ENCODE measurements at regions not wholly inside any gene's neighbourhood (a gene's known extent, or its start where the extent isn't known, plus 50 kb on each side); places are given as distances from the start of the nearest gene placed in this dataset.

GRCh38 chr4:43339435-43339834 is 446.9 kb downstream of the GRXCR1 start:
- Mint-ChIP-seq H3K27ac (no peak overlapping the region), H3K9me3 (no peaks in the 10 kb centered on the region), H3K36me3 (ENCODE audit: low read depth) (no peaks in the 10 kb centered on the region), H3K27me3 (ENCODE audit: low read depth) (no peaks in the 10 kb centered on the region), H3K4me3 (no peak overlapping the region), H3K4me1 (no peaks in the 10 kb centered on the region)
- TF ChIP-seq CTCF (IDR thresholded peaks at IDR 0.05; ENCODE audit: unreplicated experiment in 3 of 3) = no peak

GRCh38 chr4:43341741-43342140 is 449.2 kb downstream of the GRXCR1 start:
- Mint-ChIP-seq H3K4me3 (no peak overlapping the region), H3K9me3 (no peaks in the 10 kb centered on the region), H3K27me3 (ENCODE audit: low read depth) (no peaks in the 10 kb centered on the region), H3K36me3 (ENCODE audit: low read depth) (no peaks in the 10 kb centered on the region), H3K4me1 (no peaks in the 10 kb centered on the region), H3K27ac (no peak overlapping the region)
- no peak for TF ChIP-seq CTCF (IDR thresholded peaks at IDR 0.05; ENCODE audit: unreplicated experiment in 3 of 3)

DNA sequence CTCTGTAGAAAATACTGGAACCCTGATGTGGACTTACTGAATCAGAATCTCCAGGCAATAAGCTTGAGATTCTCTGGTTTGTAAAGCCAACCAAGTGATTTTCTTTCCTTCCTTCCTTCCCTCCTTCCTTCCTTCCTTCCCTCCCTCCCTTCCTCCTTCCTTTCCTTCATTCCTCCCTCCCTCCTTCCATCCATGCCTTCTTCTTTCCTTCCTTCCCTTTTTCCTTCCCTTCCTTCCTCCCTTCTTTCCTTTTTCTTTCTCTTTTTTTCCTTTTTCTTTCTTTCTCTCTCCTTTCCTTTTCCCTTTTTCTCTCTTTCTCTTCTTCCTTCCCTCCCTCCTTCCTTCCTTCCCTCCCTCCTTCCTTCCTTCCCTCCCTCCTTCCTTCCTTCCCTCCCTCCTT is 450.8 kb downstream of the GRXCR1 start:
- TF ChIP-seq CTCF (IDR thresholded peaks at IDR 0.05; ENCODE audit: unreplicated experiment in 3 of 3) = no peak
- Mint-ChIP-seq H3K27me3 (ENCODE audit: low read depth) (no peaks in the 10 kb centered on the region), H3K36me3 (ENCODE audit: low read depth) (no peaks in the 10 kb centered on the region), H3K4me1 (no peaks in the 10 kb centered on the region), H3K9me3 (no peaks in the 10 kb centered on the region), H3K27ac (no peak overlapping the region), H3K4me3 (no peak overlapping the region)

DNA sequence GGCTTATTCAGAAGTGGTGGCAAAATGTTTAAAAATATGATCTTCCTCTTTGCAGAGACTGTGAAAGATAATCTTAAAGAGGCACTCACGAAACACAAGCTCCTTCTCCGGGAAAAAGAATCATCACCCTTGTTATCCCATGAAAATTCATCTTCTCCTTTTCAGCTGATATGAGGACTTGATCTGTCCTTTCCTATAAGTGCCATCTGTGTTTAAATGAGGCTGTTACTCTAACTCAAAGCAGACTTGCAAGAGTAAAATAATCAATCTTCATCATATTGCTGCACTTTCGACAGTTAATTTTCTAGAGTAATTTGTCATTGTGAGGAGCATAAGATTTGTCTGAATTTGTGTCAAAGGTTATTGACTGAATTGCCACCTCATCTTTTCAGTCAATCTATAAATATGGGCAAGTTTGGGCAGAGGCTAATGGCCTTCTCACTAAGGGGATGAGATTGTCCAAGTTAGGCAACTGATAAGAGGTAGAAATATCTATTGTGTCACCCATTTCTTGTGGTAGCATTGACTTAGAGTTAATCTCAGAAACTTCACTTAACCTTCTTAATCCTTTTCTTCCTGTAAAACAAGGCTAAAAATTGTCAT is 452.9 kb downstream of the GRXCR1 start:
- Mint-ChIP-seq H3K4me1 (no peaks in the 10 kb centered on the region), H3K9me3 (no peaks in the 10 kb centered on the region), H3K27ac (no peak overlapping the region), H3K36me3 (ENCODE audit: low read depth) (no peaks in the 10 kb centered on the region), H3K4me3 (no peak overlapping the region), H3K27me3 (ENCODE audit: low read depth) (no peaks in the 10 kb centered on the region)
- TF ChIP-seq CTCF (IDR thresholded peaks at IDR 0.05; ENCODE audit: unreplicated experiment in 3 of 3) = no peak

DNA sequence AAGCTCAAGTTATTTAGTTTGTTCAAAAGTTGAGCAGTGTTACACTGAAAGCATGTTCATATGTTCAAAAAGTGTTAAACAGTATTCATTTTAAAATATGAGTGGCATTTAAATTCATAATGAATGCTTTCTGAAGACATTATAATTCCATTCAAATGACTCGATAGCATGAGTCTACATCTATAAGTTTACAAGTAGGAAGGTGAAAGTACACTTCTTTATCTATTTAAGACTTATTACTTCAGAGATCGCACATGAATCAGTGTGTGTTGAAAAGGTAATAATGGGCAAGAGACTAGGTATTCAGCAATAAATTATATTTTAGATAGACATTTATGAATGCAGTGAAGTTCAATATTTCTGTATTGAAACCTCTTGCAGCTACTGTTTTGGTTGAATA is 456.1 kb downstream of the GRXCR1 start:
- H3K27ac Mint-ChIP-seq = no peak overlapping the region
- H3K36me3 Mint-ChIP-seq (ENCODE audit: low read depth) = no peaks in the 10 kb centered on the region
- TF ChIP-seq CTCF (IDR thresholded peaks at IDR 0.05; ENCODE audit: unreplicated experiment in 3 of 3) = no peak
- no peaks in the 10 kb centered on the region for H3K9me3 Mint-ChIP-seq
- H3K4me3 Mint-ChIP-seq = no peak overlapping the region
- no peaks in the 10 kb centered on the region for H3K4me1 Mint-ChIP-seq
- no peaks in the 10 kb centered on the region for H3K27me3 Mint-ChIP-seq (ENCODE audit: low read depth)

DNA sequence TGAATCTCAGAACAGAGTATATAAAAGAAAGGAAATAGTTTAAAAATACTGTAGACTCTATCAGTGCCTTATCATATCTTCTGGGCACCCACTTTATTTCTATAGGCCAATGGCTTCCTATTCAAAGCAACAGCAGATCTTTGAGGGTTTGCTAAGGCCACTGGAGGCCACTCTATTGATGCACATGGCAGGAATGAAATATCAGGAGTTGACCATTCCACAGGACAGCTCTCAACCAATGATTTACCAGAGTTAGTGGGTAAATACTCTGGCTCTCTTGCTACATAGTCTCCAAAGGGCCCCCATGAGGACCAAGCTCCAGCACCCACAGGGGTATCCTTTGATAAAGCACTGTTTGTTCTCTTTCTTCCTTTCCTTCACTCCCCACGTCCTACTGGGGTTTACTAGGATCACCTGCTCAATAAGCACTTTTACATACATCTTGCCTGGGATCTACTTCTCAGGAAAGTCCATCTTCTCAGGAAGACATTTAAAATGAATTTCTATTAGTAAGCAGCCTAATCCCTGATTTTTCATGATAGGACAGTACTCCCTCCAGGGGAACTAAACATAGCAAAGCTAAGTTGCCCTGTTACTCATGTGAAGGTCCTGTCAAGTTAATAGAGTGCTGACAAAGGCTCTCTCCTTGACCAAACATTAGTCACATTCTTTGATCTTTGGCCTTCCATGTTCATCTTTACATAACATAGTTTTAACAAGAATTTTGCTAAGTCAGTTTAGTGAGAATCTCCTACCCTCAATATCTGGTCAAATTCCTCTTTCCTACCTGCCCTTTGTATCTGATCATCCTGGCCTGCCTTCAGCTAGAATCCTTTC is 459.7 kb downstream of the GRXCR1 start:
- no peaks in the 10 kb centered on the region for H3K9me3 Mint-ChIP-seq
- H3K27ac Mint-ChIP-seq = no peak overlapping the region
- no peak overlapping the region for H3K4me3 Mint-ChIP-seq
- no peaks in the 10 kb centered on the region for H3K36me3 Mint-ChIP-seq (ENCODE audit: low read depth)
- H3K4me1 Mint-ChIP-seq = no peaks in the 10 kb centered on the region
- no peaks in the 10 kb centered on the region for H3K27me3 Mint-ChIP-seq (ENCODE audit: low read depth)
- no peak for TF ChIP-seq CTCF (IDR thresholded peaks at IDR 0.05; ENCODE audit: unreplicated experiment in 3 of 3)
